ENCODE measurements at regions not wholly inside any gene's neighbourhood (a gene's known extent, or its start where the extent isn't known, plus 50 kb on each side); places are given as distances from the start of the nearest gene placed in this dataset.

- no peak for TF ChIP-seq RARB (CRISPR knock-in tag; IDR thresholded peaks at IDR 0.05)
- no peak for TF ChIP-seq ZC3H10 (CRISPR knock-in tag; IDR thresholded peaks at IDR 0.05)
- TF ChIP-seq GLIS3 (CRISPR knock-in tag; IDR thresholded peaks at IDR 0.05), result no peak
- no peak for TF ChIP-seq ARNTL (CRISPR knock-in tag; IDR thresholded peaks at IDR 0.05; ENCODE audit: borderline replicate concordance, low read depth)
- TF ChIP-seq ZNF70 (CRISPR knock-in tag; IDR thresholded peaks at IDR 0.05), result no peak
- no peak for TF ChIP-seq ZFP3 (CRISPR knock-in tag; IDR thresholded peaks at IDR 0.05)
- no peak for TF ChIP-seq TOX (CRISPR knock-in tag; IDR thresholded peaks at IDR 0.05; ENCODE audit: borderline replicate concordance)
- no peak for TF ChIP-seq ZNF565 (CRISPR knock-in tag; conservative IDR thresholded peaks at IDR 0.05; ENCODE audit: low read depth)
- TF ChIP-seq TCF4 (CRISPR knock-in tag; IDR thresholded peaks at IDR 0.05; ENCODE audit: borderline replicate concordance), result no peak
- TF ChIP-seq ZFP30 (CRISPR knock-in tag; IDR thresholded peaks at IDR 0.05), result no peak
- TF ChIP-seq ESRRG (CRISPR knock-in tag; IDR thresholded peaks at IDR 0.05), result no peak
Observed at GRCh38 chr2:16149349-16150243, 209.2 kb downstream of the MYCN start.
